ENCODE measurements at regions not wholly inside any gene's neighbourhood (a gene's known extent, or its start where the extent isn't known, plus 50 kb on each side); places are given as distances from the start of the nearest gene placed in this dataset.

DNA sequence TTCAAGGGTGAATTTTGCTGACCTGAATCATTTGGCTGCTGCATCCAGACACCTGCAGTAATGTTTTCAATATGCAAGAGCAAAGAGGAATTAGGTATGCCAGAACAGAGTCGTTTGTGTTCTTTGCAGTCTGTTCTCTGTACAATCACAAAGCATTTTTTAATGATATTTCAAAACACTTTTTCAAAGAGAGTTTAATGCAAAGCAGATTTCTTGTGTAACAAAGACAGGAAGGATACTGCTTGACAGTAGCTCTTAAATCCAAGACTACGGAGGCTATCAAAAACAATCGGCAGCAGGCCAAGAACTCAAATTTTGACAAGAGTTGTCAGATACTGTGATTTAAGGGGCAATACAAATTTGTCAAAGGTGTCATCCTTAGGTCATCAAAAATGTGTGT, 341.9 kb downstream of the GADD45G start:
- TF ChIP-seq CBX3 (IDR thresholded peaks at IDR 0.05; ENCODE audit: low read depth) (no peak), YY1 (IDR thresholded peaks at IDR 0.05; ENCODE audit: extremely low read depth, insufficient replicate concordance, low read depth, low read length) (no peak), EZH2 (IDR thresholded peaks at IDR 0.05) (no peak), EZH2phosphoT487 (IDR thresholded peaks at IDR 0.05; ENCODE audit: borderline replicate concordance) (no peak), POLR2AphosphoS5 (IDR thresholded peaks at IDR 0.05; ENCODE audit: low read depth, low read length) (no peak), RAD21 (IDR thresholded peaks at IDR 0.05; ENCODE audit: low read depth) (no peak), SP1 (IDR thresholded peaks at IDR 0.05; ENCODE audit: low read depth) (no peak)
- TF ChIP-seq, protein P1, sequence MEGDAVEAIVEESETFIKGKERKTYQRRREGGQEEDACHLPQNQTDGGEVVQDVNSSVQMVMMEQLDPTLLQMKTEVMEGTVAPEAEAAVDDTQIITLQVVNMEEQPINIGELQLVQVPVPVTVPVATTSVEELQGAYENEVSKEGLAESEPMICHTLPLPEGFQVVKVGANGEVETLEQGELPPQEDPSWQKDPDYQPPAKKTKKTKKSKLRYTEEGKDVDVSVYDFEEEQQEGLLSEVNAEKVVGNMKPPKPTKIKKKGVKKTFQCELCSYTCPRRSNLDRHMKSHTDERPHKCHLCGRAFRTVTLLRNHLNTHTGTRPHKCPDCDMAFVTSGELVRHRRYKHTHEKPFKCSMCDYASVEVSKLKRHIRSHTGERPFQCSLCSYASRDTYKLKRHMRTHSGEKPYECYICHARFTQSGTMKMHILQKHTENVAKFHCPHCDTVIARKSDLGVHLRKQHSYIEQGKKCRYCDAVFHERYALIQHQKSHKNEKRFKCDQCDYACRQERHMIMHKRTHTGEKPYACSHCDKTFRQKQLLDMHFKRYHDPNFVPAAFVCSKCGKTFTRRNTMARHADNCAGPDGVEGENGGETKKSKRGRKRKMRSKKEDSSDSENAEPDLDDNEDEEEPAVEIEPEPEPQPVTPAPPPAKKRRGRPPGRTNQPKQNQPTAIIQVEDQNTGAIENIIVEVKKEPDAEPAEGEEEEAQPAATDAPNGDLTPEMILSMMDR (IDR thresholded peaks at IDR 0.05 in 2 of 3, conservative IDR thresholded peaks at IDR 0.05 in 1 of 3; ENCODE audit: borderline replicate concordance in 1 of 3, insufficient read depth in 1 of 3, low read depth in 2 of 3, low read length in 2 of 3), result no peak
- TF ChIP-seq, protein P2, sequence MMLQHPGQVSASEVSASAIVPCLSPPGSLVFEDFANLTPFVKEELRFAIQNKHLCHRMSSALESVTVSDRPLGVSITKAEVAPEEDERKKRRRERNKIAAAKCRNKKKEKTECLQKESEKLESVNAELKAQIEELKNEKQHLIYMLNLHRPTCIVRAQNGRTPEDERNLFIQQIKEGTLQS (IDR thresholded peaks at IDR 0.05), result no peak
